ENCODE measurements at regions not wholly inside any gene's neighbourhood (a gene's known extent, or its start where the extent isn't known, plus 50 kb on each side); places are given as distances from the start of the nearest gene placed in this dataset.

- TF ChIP-seq POLR2A (IDR thresholded peaks at IDR 0.05): no peak
- intact Hi-C loops (cut with DNase I): no loop called here
- H3K4me1 ChIP-seq: no peaks in the 10 kb centered on the region
- 61 to 74% methylated on average over 3 of the region's 3 CpGs for WGBS, 2 donors
- H3K9me3 ChIP-seq: no peaks in the 10 kb centered on the region
- H3K4me3 ChIP-seq (replicated peaks in 1 of 3): no peak overlapping the region
- no peaks in the 10 kb centered on the region for H3K27me3 ChIP-seq
- H3K36me3 ChIP-seq: no peaks in the 10 kb centered on the region
- no peak overlapping the region for H3K27ac ChIP-seq
- DNase-seq: no peak
Measured at GRCh38 chr5:76021936-76022584, 61.1 kb upstream of the SV2C start.

- Histone ChIP-seq H3K36me3 (no peaks in the 10 kb centered on the region), H3K4me3 (replicated peaks in 1 of 3) (no peak overlapping the region), H3K9me3 (no peaks in the 10 kb centered on the region), H3K4me1 (no peaks in the 10 kb centered on the region), H3K27me3 (no peaks in the 10 kb centered on the region), H3K27ac (no peak overlapping the region)
- intact Hi-C loops (cut with DNase I): no loop called here
- 80 to 96% methylated on average over 1 of the region's 1 CpG for WGBS, 2 donors
- TF ChIP-seq CTCF (IDR thresholded peaks at IDR 0.05) (no peak), POLR2A (IDR thresholded peaks at IDR 0.05) (no peak)
- no peak for DNase-seq
Measured at GRCh38 chr5:76016258-76016657, 66.9 kb upstream of the SV2C start.

- Histone ChIP-seq H3K9me3 (no peaks in the 10 kb centered on the region), H3K4me3 (replicated peaks in 1 of 3) (no peak overlapping the region), H3K27me3 (no peaks in the 10 kb centered on the region), H3K27ac (no peak overlapping the region), H3K4me1 (no peaks in the 10 kb centered on the region), H3K36me3 (no peaks in the 10 kb centered on the region)
- intact Hi-C loops (cut with DNase I): no loop called here
- DNase-seq: no peak
- TF ChIP-seq CTCF (IDR thresholded peaks at IDR 0.05) (no peak), POLR2A (IDR thresholded peaks at IDR 0.05) (no peak)
Measured at GRCh38 chr5:76014005-76014404, 69.2 kb upstream of the SV2C start.

GRCh38 chr5:76007904-76008303 lies 75.3 kb upstream of the SV2C start:
- Histone ChIP-seq H3K27me3 (no peaks in the 10 kb centered on the region), H3K4me3 (replicated peaks in 1 of 3) (no peak overlapping the region), H3K9me3 (no peaks in the 10 kb centered on the region), H3K36me3 (no peaks in the 10 kb centered on the region), H3K4me1 (no peaks in the 10 kb centered on the region), H3K27ac (no peak overlapping the region)
- intact Hi-C loops (cut with DNase I): no loop called here
- DNase-seq: no peak
- 85 to 89% methylated on average over 2 of the region's 2 CpGs for WGBS, 2 donors
- no peak for TF ChIP-seq POLR2A (IDR thresholded peaks at IDR 0.05)
- TF ChIP-seq CTCF (IDR thresholded peaks at IDR 0.05): no peak

- no peak overlapping the region for H3K4me3 ChIP-seq (replicated peaks in 1 of 3)
- H3K9me3 ChIP-seq: no peaks in the 10 kb centered on the region
- H3K27me3 ChIP-seq: no peaks in the 10 kb centered on the region
- H3K36me3 ChIP-seq: no peaks in the 10 kb centered on the region
- TF ChIP-seq POLR2A (IDR thresholded peaks at IDR 0.05): no peak
- TF ChIP-seq CTCF (IDR thresholded peaks at IDR 0.05): no peak
- DNase-seq: no peak
- H3K4me1 ChIP-seq: no peaks in the 10 kb centered on the region
- H3K27ac ChIP-seq: no peak overlapping the region
- WGBS, 2 donors: 86 to 92% methylated on average over 3 of the region's 3 CpGs
- intact Hi-C loops (cut with DNase I): no loop called here
Measured at GRCh38 chr5:76000582-76000981, 82.6 kb upstream of the SV2C start.

Data from thyroid gland (tissue), 4 donors.